ENCODE measurements at regions not wholly inside any gene's neighbourhood (a gene's known extent, or its start where the extent isn't known, plus 50 kb on each side); places are given as distances from the start of the nearest gene placed in this dataset.

DNA sequence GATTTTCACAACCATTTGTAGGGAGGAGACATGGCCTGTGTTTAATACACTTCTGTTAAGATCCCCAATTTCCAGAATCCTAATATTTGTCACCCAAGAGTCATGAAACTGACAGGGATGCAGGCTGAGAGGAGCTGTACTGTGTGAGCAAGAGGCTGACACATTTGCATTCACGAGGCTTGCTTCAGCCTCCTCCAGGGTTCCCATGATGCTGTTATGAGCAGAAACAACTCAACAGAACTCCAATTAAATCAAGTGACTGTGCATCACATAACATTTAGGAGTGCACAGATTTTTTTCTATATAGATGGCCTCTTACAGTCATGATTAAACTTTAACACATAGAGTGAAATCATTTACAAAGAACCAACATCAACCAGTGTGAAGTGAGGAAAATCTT lies 292.3 kb upstream of the STT3B start:
- ATAC-seq (no peak), DNase-seq (no peak)
- Histone ChIP-seq H3K4me1 (no peaks in the 10 kb centered on the region), H3K9me3 (no peaks in the 10 kb centered on the region), H3K36me3 (no peaks in the 10 kb centered on the region), H3K4me3 (no peak overlapping the region), H3K27me3 (no peaks in the 10 kb centered on the region), H3K27ac (no peak overlapping the region)
- TF ChIP-seq, protein P1, sequence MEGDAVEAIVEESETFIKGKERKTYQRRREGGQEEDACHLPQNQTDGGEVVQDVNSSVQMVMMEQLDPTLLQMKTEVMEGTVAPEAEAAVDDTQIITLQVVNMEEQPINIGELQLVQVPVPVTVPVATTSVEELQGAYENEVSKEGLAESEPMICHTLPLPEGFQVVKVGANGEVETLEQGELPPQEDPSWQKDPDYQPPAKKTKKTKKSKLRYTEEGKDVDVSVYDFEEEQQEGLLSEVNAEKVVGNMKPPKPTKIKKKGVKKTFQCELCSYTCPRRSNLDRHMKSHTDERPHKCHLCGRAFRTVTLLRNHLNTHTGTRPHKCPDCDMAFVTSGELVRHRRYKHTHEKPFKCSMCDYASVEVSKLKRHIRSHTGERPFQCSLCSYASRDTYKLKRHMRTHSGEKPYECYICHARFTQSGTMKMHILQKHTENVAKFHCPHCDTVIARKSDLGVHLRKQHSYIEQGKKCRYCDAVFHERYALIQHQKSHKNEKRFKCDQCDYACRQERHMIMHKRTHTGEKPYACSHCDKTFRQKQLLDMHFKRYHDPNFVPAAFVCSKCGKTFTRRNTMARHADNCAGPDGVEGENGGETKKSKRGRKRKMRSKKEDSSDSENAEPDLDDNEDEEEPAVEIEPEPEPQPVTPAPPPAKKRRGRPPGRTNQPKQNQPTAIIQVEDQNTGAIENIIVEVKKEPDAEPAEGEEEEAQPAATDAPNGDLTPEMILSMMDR (IDR thresholded peaks at IDR 0.05), result no peak
- intact Hi-C loops (cut with DNase I), result no loop called here

GRCh38 chr3:31240874-31241273 lies 291.9 kb upstream of the STT3B start:
- no peak overlapping the region for H3K4me3 ChIP-seq
- ATAC-seq (no peak), DNase-seq (no peak)
- no peaks in the 10 kb centered on the region for H3K27me3 ChIP-seq
- no peaks in the 10 kb centered on the region for H3K9me3 ChIP-seq
- no peaks in the 10 kb centered on the region for H3K36me3 ChIP-seq
- no peaks in the 10 kb centered on the region for H3K4me1 ChIP-seq
- intact Hi-C loops (cut with DNase I), result no loop called here
- no peak overlapping the region for H3K27ac ChIP-seq
- TF ChIP-seq, protein P1 (IDR thresholded peaks at IDR 0.05), result no peak

- Histone ChIP-seq H3K4me1 (no peaks in the 10 kb centered on the region), H3K27ac (no peak overlapping the region), H3K9me3 (no peaks in the 10 kb centered on the region), H3K4me3 (no peak overlapping the region), H3K27me3 (no peaks in the 10 kb centered on the region), H3K36me3 (no peaks in the 10 kb centered on the region)
- intact Hi-C loops (cut with DNase I), result no loop called here
- TF ChIP-seq, protein P1 (IDR thresholded peaks at IDR 0.05), result no peak
- DNase-seq (no peak), ATAC-seq (no peak)
These were observed 291.2 kb upstream of the STT3B start for GRCh38 chr3:31241533-31241932.

DNA sequence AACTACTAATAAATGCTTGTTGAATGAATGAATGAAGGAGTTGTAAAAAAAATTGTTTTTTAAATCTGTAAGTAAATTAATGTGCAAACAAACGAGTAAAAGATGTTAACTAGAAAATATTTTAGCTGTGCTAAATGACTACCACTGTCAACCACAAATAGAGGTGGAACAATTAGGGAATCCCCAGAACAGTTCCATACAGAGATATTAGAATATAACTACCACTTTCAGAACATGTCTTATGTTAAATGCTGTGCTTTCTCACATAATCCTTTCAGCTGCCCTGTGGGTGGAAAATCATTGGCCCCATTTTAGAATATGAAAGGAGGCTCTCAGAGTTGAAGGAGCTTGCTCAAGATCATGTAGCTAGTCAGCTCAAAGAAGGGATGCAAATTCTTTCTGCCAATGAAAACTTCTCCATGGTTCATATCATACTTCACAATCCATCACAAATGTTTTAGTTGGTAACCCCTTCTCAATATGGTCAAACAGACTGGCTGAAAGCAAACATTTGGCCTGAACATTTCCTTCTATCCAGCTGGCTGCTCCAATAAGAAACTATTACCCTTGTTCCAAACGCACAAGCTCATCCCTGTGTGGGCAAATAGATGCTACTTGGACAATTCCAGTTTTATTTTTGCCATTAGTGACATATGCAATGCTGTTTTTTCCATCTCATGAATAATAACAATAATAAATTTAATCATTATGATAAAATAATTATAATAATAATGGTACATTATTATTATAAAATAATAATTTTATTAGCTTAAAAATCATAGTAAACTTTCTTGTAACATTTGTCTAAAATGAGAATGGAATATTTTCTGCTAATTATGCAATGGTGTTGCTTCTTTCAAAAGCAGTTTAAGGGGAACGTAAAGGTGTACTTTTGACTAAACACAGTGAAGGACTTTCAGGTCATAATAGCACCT lies 290.4 kb upstream of the STT3B start:
- Histone ChIP-seq H3K27me3 (no peaks in the 10 kb centered on the region), H3K4me3 (no peak overlapping the region), H3K4me1 (no peaks in the 10 kb centered on the region), H3K36me3 (no peaks in the 10 kb centered on the region), H3K27ac (no peak overlapping the region), H3K9me3 (no peaks in the 10 kb centered on the region)
- intact Hi-C loops (cut with DNase I), result no loop called here
- DNase-seq, result no peak
- TF ChIP-seq, protein P1 (IDR thresholded peaks at IDR 0.05), result no peak
- ATAC-seq, result no peak

DNA sequence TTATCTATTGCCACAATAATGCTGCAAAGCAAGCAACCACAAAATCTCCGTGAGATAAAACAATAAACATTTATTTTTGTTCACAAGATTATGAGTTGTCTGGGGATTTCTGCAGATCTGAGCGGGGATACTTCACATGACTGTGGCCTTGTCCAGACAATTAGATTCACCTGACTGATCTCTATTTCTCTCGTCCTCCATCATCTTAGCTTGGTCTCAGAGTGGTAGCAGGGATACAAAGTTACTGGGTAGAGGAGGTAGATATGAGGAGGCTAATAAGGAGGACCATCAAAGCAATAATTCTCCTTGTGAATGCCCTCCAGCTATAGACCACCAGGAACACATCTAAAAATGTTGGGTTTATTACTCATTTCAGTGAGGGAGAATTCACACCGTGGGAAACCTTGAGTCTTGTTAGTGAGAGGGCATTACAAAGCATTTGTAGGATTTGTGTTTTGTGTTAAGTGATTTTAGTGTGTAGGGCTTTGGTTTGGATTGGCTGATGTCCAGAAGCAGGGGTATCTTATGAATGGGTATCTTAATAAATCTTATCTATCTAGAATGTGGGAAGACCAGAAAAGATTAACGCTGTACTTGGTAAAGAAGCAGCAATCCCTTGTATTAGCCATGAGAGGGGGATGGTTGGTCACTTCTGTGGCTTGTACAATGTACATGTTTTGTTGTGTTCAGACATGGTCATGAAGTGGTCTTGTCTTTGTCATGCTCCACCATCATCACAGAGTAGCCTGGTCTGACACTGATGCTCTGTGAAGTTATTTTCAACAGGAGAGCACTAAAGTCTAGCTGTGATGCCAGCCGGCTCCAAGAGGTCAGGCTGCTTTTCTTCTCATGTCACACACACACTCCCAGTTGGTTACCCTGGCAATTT lies 287.6 kb upstream of the STT3B start:
- Histone ChIP-seq H3K36me3 (no peaks in the 10 kb centered on the region), H3K4me1 (no peaks in the 10 kb centered on the region), H3K9me3 (no peaks in the 10 kb centered on the region), H3K27me3 (no peaks in the 10 kb centered on the region), H3K4me3 (no peak overlapping the region), H3K27ac (no peak overlapping the region)
- TF ChIP-seq, protein P1 (IDR thresholded peaks at IDR 0.05), result no peak
- ATAC-seq (no peak), DNase-seq (no peak)
- intact Hi-C loops (cut with DNase I), result no loop called here
